K562 (cell line): ENCODE measurements at regions not wholly inside any gene's neighbourhood (a gene's known extent, or its start where the extent isn't known, plus 50 kb on each side); places are given as distances from the start of the nearest gene placed in this dataset.

Experiments used
- BRD9 ChIP-seq: fragments of 450-650 bp; IDR thresholded peaks from 2 replicates; pipeline ENCODE4 v1.6.1; 2018; ENCODE audit warnings: low read depth; ENCODE audit not compliant: partially characterized antibody
- CHD1 ChIP-seq: fragments of 200-600 bp; sonication (generic); IDR thresholded peaks from one replicate; pipeline ENCODE4 v1.6.1; 2012; ENCODE audit warnings: mild to moderate bottlenecking, moderate library complexity, low read length, inconsistent platforms
- CHD2 ChIP-seq: IDR thresholded peaks from 2 replicates; pipeline ENCODE4 v1.6.1; 2011; ENCODE audit warnings: low read depth, low read length
- DDX20 ChIP-seq: fragments of 450-650 bp; IDR thresholded peaks from 2 replicates; pipeline ENCODE4 v1.6.1; 2016; ENCODE audit warnings: missing genetic modification characterization, low read depth, mild to moderate bottlenecking, missing compliant biosample characterization, moderate library complexity
- EP300 ChIP-seq: IDR thresholded peaks from 2 replicates; pipeline ENCODE4 v1.6.1; 2012; ENCODE audit warnings: low read length, improper control_type of control experiment
- MAFK ChIP-seq: IDR thresholded peaks from 2 replicates; pipeline ENCODE4 v1.6.1; 2011; ENCODE audit warnings: low read length, improper control_type of control experiment
- TFE3 ChIP-seq: fragments of 450-650 bp; formaldehyde crosslinking; IDR thresholded peaks from 2 replicates; pipeline ENCODE4 v1.4.0; 2020; ENCODE audit warnings: mild to moderate bottlenecking, mixed read lengths
- USF2 ChIP-seq: sonication (generic); formaldehyde crosslinking; IDR thresholded peaks from 2 replicates; pipeline ENCODE4 v1.5.0; 2020; ENCODE audit warnings: missing genetic modification reagents
- ZNF592 ChIP-seq: fragments of 450-650 bp; IDR thresholded peaks from 2 replicates; pipeline ENCODE4 v1.6.1; 2017; ENCODE audit warnings: antibody characterized with exemption, mild to moderate bottlenecking

DNA sequence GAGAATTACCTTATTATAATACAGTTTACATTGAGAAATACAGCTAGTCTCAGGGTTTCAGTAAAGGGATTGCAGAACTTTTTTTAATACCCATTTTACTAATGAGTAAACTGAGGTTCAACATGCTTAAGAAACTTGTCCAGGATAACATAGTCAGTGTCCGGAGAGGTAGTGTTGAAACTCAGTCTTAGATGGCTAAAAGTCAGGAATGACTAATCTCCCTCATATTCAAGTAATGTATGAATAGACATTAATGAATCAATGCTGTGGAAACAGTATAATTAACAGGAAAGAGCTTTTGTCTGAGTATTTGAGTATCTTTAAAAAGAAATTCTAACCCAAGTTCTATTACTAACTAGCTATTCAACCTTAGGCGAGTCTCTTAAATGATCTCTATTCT lies 397.6 kb downstream of the PLA2G4A start:
- TF ChIP-seq ZNF592 (no peak), CHD1 (no peak), EP300 (no peak), DDX20 (tag) (no peak), USF2 (CRISPR knock-in tag) (no peak), CHD2 (no peak), BRD9 (no peak), MAFK (no peak), TFE3 (CRISPR knock-in tag) (no peak)
